AG08396 (cell line): ENCODE measurements at regions not wholly inside any gene's neighbourhood (a gene's known extent, or its start where the extent isn't known, plus 50 kb on each side); places are given as distances from the start of the nearest gene placed in this dataset.

Experiments used
- DNase-seq: peaks from one replicate; pipeline ENCODE4 v3.0.0; 2012; ENCODE audit warnings: low spot score, mixed read lengths

- no peak for DNase-seq
Measured at GRCh38 chr16:86296256-86296655, 214.1 kb upstream of the FOXF1 start.

- no peak for DNase-seq
Measured at GRCh38 chr16:86297391-86297790, 212.9 kb upstream of the FOXF1 start.

GRCh38 chr16:86297866-86298757 lies 212.2 kb upstream of the FOXF1 start:
- DNase-seq, result no peak

- peak; percentile 58 for DNase-seq
Measured at GRCh38 chr16:86298758-86299134, 211.6 kb upstream of the FOXF1 start.

GRCh38 chr16:86299882-86300610 lies 210.3 kb upstream of the FOXF1 start:
- no peak for DNase-seq

GRCh38 chr16:86300746-86301481 lies 209.4 kb upstream of the FOXF1 start:
- DNase-seq, result peak; percentile 52

- no peak for DNase-seq
Measured at GRCh38 chr16:86302421-86303109, 207.8 kb upstream of the FOXF1 start.

GRCh38 chr16:86303787-86304678 lies 206.3 kb upstream of the FOXF1 start:
- DNase-seq, result peak; percentile 47

GRCh38 chr16:86304868-86305267 lies 205.5 kb upstream of the FOXF1 start:
- DNase-seq, result no peak

- no peak for DNase-seq
Measured at GRCh38 chr16:86305440-86305839, 204.9 kb upstream of the FOXF1 start.

GRCh38 chr16:86306011-86306644 lies 204.2 kb upstream of the FOXF1 start:
- DNase-seq, result peak; percentile 46

GRCh38 chr16:86306811-86307513 lies 203.4 kb upstream of the FOXF1 start:
- peak; percentile 37 for DNase-seq

- no peak for DNase-seq
Measured at GRCh38 chr16:86307514-86307903, 202.8 kb upstream of the FOXF1 start.

- no peak for DNase-seq
Measured at GRCh38 chr16:86308514-86308913, 201.8 kb upstream of the FOXF1 start.

GRCh38 chr16:86313631-86314030 lies 196.7 kb upstream of the FOXF1 start:
- no peak for DNase-seq

GRCh38 chr16:86314402-86315025 lies 195.8 kb upstream of the FOXF1 start:
- DNase-seq, result no peak

- no peak for DNase-seq
Measured at GRCh38 chr16:86316967-86317812, 193.1 kb upstream of the FOXF1 start.
